ENCODE measurements at regions not wholly inside any gene's neighbourhood (a gene's known extent, or its start where the extent isn't known, plus 50 kb on each side); places are given as distances from the start of the nearest gene placed in this dataset.

DNA sequence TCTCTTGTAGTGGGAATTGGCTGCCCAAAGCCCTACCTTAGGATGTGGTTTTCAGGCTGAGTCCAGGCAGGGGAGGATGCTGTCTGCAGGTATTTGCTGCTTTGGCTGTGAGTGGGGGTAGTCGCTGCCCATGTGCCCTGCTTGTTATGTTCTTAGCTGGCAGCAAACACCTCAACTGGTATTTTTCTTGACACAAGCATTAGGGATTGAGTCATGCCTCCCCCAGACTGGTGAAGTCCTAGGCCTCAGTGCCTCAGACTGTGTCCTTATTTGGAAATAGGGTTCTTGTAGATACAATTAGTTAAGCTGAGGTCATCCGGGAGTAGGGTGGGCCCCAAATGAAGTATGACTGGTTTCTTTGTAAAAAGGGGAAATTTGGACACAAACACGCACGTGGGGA lies 808.3 kb upstream of the EEF2KMT start:
- H3K27ac ChIP-seq (ENCODE audit: low read depth, low read length): no peak overlapping the region
- H3K9me3 ChIP-seq (ENCODE audit: insufficient read depth, low read length): no peaks in the 10 kb centered on the region
- H3K9me2 ChIP-seq (replicated peaks; ENCODE audit: insufficient read depth, low read length): no peaks in the 10 kb centered on the region
- H4K20me1 ChIP-seq (ENCODE audit: low read depth, low read length): no peaks in the 10 kb centered on the region
- no peak overlapping the region for H3K9ac ChIP-seq (ENCODE audit: low read length)
- H3F3A ChIP-seq (ENCODE audit: insufficient read depth): no peaks in the 10 kb centered on the region
- H2AFZ ChIP-seq (ENCODE audit: low read depth, low read length, severe bottlenecking): no peak overlapping the region
- H3K36me3 ChIP-seq (ENCODE audit: low read length): no peaks in the 10 kb centered on the region
- no peak overlapping the region for H3K4me2 ChIP-seq (ENCODE audit: low read depth, low read length, poor library complexity, severe bottlenecking)
- H3K4me3 ChIP-seq (ENCODE audit: insufficient read depth, low read length, poor library complexity, severe bottlenecking): no peak overlapping the region
- no peaks in the 10 kb centered on the region for H3K27me3 ChIP-seq (ENCODE audit: low read length)
- no peaks in the 10 kb centered on the region for H3K79me2 ChIP-seq (ENCODE audit: insufficient read depth, low read length)
- TF ChIP-seq EZH2phosphoT487 (conservative IDR thresholded peaks at IDR 0.05; ENCODE audit: low read length) (no peak), CTCF (IDR thresholded peaks at IDR 0.05; ENCODE audit: insufficient read depth, low read length, poor library complexity, severe bottlenecking) (no peak)

DNA sequence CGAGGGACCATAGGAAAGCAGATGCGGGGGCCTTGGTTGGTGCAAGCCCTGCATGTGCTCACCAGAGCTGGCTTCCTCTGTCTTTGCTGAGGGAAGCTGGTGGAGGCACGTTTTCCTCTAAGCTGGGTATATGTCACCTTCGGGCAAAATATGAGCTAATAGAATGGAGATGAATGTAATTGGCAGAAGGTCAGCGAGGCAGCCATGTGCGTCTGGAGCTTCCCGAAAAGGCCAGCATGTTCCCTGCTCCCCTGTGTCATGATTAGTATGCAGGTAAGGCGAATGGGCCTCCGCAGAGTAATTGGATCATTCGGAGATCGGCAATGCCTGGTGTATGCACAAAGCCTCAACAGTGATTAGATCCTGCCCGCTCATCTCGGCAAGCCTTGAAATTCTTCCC lies 806.2 kb upstream of the EEF2KMT start:
- H2AFZ ChIP-seq (ENCODE audit: low read depth, low read length, severe bottlenecking): no peak overlapping the region

DNA sequence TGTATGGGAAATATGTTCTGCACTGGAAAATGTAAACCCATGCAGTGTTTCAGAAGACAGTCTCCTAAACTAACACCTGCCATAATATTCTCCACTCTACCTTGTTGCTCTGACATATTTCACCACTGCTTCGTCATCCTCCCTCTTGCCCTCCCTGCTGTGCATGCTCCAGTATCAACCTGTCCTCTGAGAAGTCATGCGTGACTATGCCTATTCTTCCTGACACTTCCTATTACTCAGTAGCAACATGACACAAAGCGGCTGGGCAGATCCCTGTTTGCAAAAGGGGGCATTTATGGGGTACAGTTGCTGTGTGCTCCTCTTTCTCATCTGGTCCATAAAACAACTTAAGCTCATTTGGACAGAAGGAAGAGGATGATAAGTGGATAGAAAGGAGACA lies 805.6 kb upstream of the EEF2KMT start:
- Histone ChIP-seq H3K4me3 (ENCODE audit: insufficient read depth, low read length, poor library complexity, severe bottlenecking) (no peak overlapping the region), H3K9me2 (replicated peaks; ENCODE audit: insufficient read depth, low read length) (no peaks in the 10 kb centered on the region), H3K4me2 (ENCODE audit: low read depth, low read length, poor library complexity, severe bottlenecking) (no peak overlapping the region), H2AFZ (ENCODE audit: low read depth, low read length, severe bottlenecking) (no peak overlapping the region), H3K27ac (ENCODE audit: low read depth, low read length) (no peak overlapping the region), H3K36me3 (ENCODE audit: low read length) (no peaks in the 10 kb centered on the region), H3K79me2 (ENCODE audit: insufficient read depth, low read length) (no peaks in the 10 kb centered on the region), H3K27me3 (ENCODE audit: low read length) (no peaks in the 10 kb centered on the region), H3K9me3 (ENCODE audit: insufficient read depth, low read length) (no peaks in the 10 kb centered on the region), H3F3A (ENCODE audit: insufficient read depth) (no peaks in the 10 kb centered on the region), H4K20me1 (ENCODE audit: low read depth, low read length) (no peaks in the 10 kb centered on the region), H3K9ac (ENCODE audit: low read length) (no peak overlapping the region)
- TF ChIP-seq CTCF (IDR thresholded peaks at IDR 0.05; ENCODE audit: insufficient read depth, low read length, poor library complexity, severe bottlenecking) (no peak), EZH2phosphoT487 (conservative IDR thresholded peaks at IDR 0.05; ENCODE audit: low read length) (no peak)

More for the DNA sequence above, 806.2 kb upstream of the EEF2KMT start:
- TF ChIP-seq EZH2phosphoT487 (conservative IDR thresholded peaks at IDR 0.05; ENCODE audit: low read length): no peak
- Histone ChIP-seq H3K9ac (ENCODE audit: low read length) (no peak overlapping the region), H3K27me3 (ENCODE audit: low read length) (no peaks in the 10 kb centered on the region), H3K9me3 (ENCODE audit: insufficient read depth, low read length) (no peaks in the 10 kb centered on the region), H3F3A (ENCODE audit: insufficient read depth) (no peaks in the 10 kb centered on the region), H3K27ac (ENCODE audit: low read depth, low read length) (no peak overlapping the region), H3K9me2 (replicated peaks; ENCODE audit: insufficient read depth, low read length) (no peaks in the 10 kb centered on the region), H3K4me2 (ENCODE audit: low read depth, low read length, poor library complexity, severe bottlenecking) (no peak overlapping the region), H3K4me3 (ENCODE audit: insufficient read depth, low read length, poor library complexity, severe bottlenecking) (no peak overlapping the region), H3K36me3 (ENCODE audit: low read length) (no peaks in the 10 kb centered on the region), H4K20me1 (ENCODE audit: low read depth, low read length) (no peaks in the 10 kb centered on the region), H3K79me2 (ENCODE audit: insufficient read depth, low read length) (no peaks in the 10 kb centered on the region)

- H3K4me3 ChIP-seq (ENCODE audit: insufficient read depth, low read length, poor library complexity, severe bottlenecking): no peak overlapping the region
- H3K9me2 ChIP-seq (replicated peaks; ENCODE audit: insufficient read depth, low read length): no peaks in the 10 kb centered on the region
- H3K4me2 ChIP-seq (ENCODE audit: low read depth, low read length, poor library complexity, severe bottlenecking): no peak overlapping the region
- no peaks in the 10 kb centered on the region for H3K36me3 ChIP-seq (ENCODE audit: low read length)
- no peaks in the 10 kb centered on the region for H4K20me1 ChIP-seq (ENCODE audit: low read depth, low read length)
- no peaks in the 10 kb centered on the region for H3K79me2 ChIP-seq (ENCODE audit: insufficient read depth, low read length)
- no peaks in the 10 kb centered on the region for H3K9me3 ChIP-seq (ENCODE audit: insufficient read depth, low read length)
- H3K9ac ChIP-seq (ENCODE audit: low read length): no peak overlapping the region
- TF ChIP-seq CTCF (IDR thresholded peaks at IDR 0.05; ENCODE audit: insufficient read depth, low read length, poor library complexity, severe bottlenecking) (no peak), EZH2phosphoT487 (conservative IDR thresholded peaks at IDR 0.05; ENCODE audit: low read length) (no peak)
- H2AFZ ChIP-seq (ENCODE audit: low read depth, low read length, severe bottlenecking): no peak overlapping the region
- no peaks in the 10 kb centered on the region for H3F3A ChIP-seq (ENCODE audit: insufficient read depth)
- H3K27me3 ChIP-seq (ENCODE audit: low read length): no peaks in the 10 kb centered on the region
- H3K27ac ChIP-seq (ENCODE audit: low read depth, low read length): no peak overlapping the region
These were observed 802.5 kb upstream of the EEF2KMT start for GRCh38 chr16:5900046-5900445.

All from SU-DHL-6 (cell line).